Mammary epithelial cell (primary cell): ENCODE measurements at regions not wholly inside any gene's neighbourhood (a gene's known extent, or its start where the extent isn't known, plus 50 kb on each side); places are given as distances from the start of the nearest gene placed in this dataset.

Experiments
- CTCF ChIP-seq, 2 donors: IDR thresholded peaks in 1 of 2; conservative IDR thresholded peaks in 1 of 2; 2 replicates each; pipeline ENCODE4 v1.5.1; 2011 to 2012; ENCODE audit warnings: inconsistent platforms in 2 of 2, low read length in 2 of 2, mild to moderate bottlenecking in 2 of 2, control low read depth in 1 of 2, low read depth in 1 of 2; ENCODE audit not compliant: insufficient read depth in 1 of 2; ENCODE audit errors: extremely low read depth in 1 of 2
- EZH2 ChIP-seq: IDR thresholded peaks from 2 replicates; pipeline ENCODE4 v1.6.1; 2012; ENCODE audit warnings: low read length, inconsistent platforms, borderline replicate concordance

GRCh38 chr6:22079783-22080182 lies 217.1 kb downstream of the PRL start:
- TF ChIP-seq CTCF (conservative IDR thresholded peaks at IDR 0.05 in 1 of 2, IDR thresholded peaks at IDR 0.05 in 1 of 2; ENCODE audit: extremely low read depth in 1 of 2, insufficient read depth in 1 of 2, low read depth in 1 of 2, low read length in 2 of 2): no peak
- no peak for TF ChIP-seq EZH2
